HEK293T (cell line): ENCODE measurements at regions not wholly inside any gene's neighbourhood (a gene's known extent, or its start where the extent isn't known, plus 50 kb on each side); places are given as distances from the start of the nearest gene placed in this dataset.
"Not testable (repeated sequence)": the region's sequence is repeated elsewhere in the genome, so short reads cannot be mapped to it uniquely, and the experiment has no call there.

Experiments used
- CTCF ChIA-PET: fragments of 350-600 bp; formaldehyde crosslinking; extraction: SDS; loops from one replicate; lab custom pipeline; 2021; ENCODE audit warnings: antibody characterized with exemption, inconsistent platforms; lab: Yijun Ruan, JAX
- POLR2A ChIA-PET: fragments of 350-600 bp; formaldehyde crosslinking; extraction: SDS; loops from one replicate; lab custom pipeline; 2020; ENCODE audit warnings: antibody characterized with exemption, inconsistent platforms; lab: Yijun Ruan, JAX
- DNase-seq: peaks from one replicate; pipeline ENCODE4 v3.0.0; 2012; ENCODE audit warnings: mixed read lengths; ENCODE audit errors: extremely low spot score
- ARNT ChIP-seq: fragments of 450-650 bp; IDR thresholded peaks from 2 replicates; pipeline ENCODE4 v1.6.1; 2017; ENCODE audit warnings: mild to moderate bottlenecking
- BHLHE40 ChIP-seq: fragments of 450-650 bp; IDR thresholded peaks from 2 replicates; pipeline ENCODE4 v1.6.1; 2016; ENCODE audit warnings: mild to moderate bottlenecking, moderate library complexity, borderline replicate concordance
- CTBP1 ChIP-seq: fragments of 450-650 bp; IDR thresholded peaks from 2 replicates; pipeline ENCODE4 v1.6.1; 2016; ENCODE audit warnings: borderline replicate concordance
- ELF4 ChIP-seq: fragments of 450-650 bp; IDR thresholded peaks from 2 replicates; pipeline ENCODE4 v1.6.1; 2017; ENCODE audit warnings: antibody characterized with exemption
- FOXA1 ChIP-seq: fragments of 450-650 bp; IDR thresholded peaks from 2 replicates; pipeline ENCODE4 v1.6.1; 2016; ENCODE audit warnings: mild to moderate bottlenecking
- FOXK2 ChIP-seq: fragments of 450-650 bp; IDR thresholded peaks from 2 replicates; pipeline ENCODE4 v1.6.1; 2016; ENCODE audit warnings: mild to moderate bottlenecking
- FOXM1 ChIP-seq: fragments of 450-650 bp; IDR thresholded peaks from 2 replicates; pipeline ENCODE4 v1.6.1; 2017; ENCODE audit warnings: mild to moderate bottlenecking, borderline replicate concordance
- HDGF ChIP-seq: fragments of 450-650 bp; IDR thresholded peaks from 2 replicates; pipeline ENCODE4 v1.6.1; 2017; ENCODE audit warnings: antibody characterized with exemption, borderline replicate concordance
- L3MBTL2 ChIP-seq: fragments of 450-650 bp; conservative IDR thresholded peaks from 2 replicates; pipeline ENCODE4 v1.6.1; 2016; ENCODE audit warnings: mild to moderate bottlenecking
- LEF1 ChIP-seq: fragments of 450-650 bp; IDR thresholded peaks from 2 replicates; pipeline ENCODE4 v1.6.1; 2017; ENCODE audit warnings: mild to moderate bottlenecking, borderline replicate concordance
- NFRKB ChIP-seq: fragments of 450-650 bp; IDR thresholded peaks from 2 replicates; pipeline ENCODE4 v1.6.1; 2016; ENCODE audit warnings: mild to moderate bottlenecking, moderate library complexity
- SP1 ChIP-seq: fragments of 450-650 bp; IDR thresholded peaks from 2 replicates; pipeline ENCODE4 v1.6.1; 2017
- SUZ12 ChIP-seq: fragments of 450-650 bp; IDR thresholded peaks from 2 replicates; pipeline ENCODE4 v1.6.1; 2016; ENCODE audit warnings: mild to moderate bottlenecking
- TARDBP ChIP-seq: fragments of 450-650 bp; IDR thresholded peaks from 2 replicates; pipeline ENCODE4 v1.6.1; 2016
- ZNF384 ChIP-seq: fragments of 450-650 bp; IDR thresholded peaks from 2 replicates; pipeline ENCODE4 v1.6.1; 2016
- TF ChIP-seq, protein P1 (sequence below): fragments of 450-650 bp; IDR thresholded peaks from 2 replicates; pipeline ENCODE4 v1.6.1; 2016

DNA sequence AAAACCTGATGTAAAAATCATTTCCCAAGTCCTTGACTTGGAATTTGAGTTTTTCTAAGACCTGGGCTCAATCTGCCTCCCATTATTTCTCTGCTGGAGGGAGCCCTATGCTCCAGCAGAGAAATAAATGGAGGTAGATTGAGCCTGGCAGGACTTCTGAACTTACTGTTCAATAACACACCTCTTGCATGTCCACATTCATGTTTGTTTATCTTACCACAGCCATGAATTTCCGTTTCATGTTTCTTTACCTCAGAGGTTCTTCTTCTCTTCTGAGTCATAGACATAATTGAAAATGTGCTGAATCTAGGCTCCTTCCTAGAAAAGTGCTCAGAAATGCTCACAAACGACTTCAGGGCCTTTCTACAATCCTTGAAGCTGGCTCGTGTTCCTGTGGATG is 170.8 kb downstream of the PMAIP1 start:
- no peak for DNase-seq
- POLR2A ChIA-PET, result no interaction called here
- TF ChIP-seq L3MBTL2 (no peak), SP1 (no peak), FOXA1 (no peak), TARDBP (no peak)
- CTCF ChIA-PET, result no interaction called here

DNA sequence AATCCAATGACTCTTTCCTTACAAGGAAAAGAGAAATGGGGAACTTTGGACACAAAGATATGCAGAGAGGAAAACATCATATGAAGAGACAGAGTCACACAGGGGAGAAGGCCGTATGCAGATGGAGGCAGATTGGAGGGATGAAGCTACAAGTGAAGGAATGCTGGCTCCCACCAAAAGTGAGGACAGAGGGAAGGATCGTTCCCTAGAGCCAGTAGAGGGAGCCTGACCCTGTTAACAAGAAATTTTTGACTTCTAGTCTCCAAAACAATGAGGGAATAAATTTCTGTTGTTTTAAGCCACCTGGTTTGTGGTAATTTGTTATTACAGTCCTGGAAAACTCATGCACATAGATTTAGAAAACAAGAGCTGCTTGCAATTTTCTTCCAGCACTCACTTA is 169.3 kb downstream of the PMAIP1 start:
- ChIA-PET CTCF (no interaction called here), POLR2A (no interaction called here)
- TF ChIP-seq HDGF, result no peak
- TF ChIP-seq ELF4, result no peak
- no peak for TF ChIP-seq FOXA1
- no peak for TF ChIP-seq FOXK2
- no peak for TF ChIP-seq CTBP1
- no peak for TF ChIP-seq BHLHE40
- no peak for TF ChIP-seq LEF1
- no peak for TF ChIP-seq FOXM1
- TF ChIP-seq, protein P1, sequence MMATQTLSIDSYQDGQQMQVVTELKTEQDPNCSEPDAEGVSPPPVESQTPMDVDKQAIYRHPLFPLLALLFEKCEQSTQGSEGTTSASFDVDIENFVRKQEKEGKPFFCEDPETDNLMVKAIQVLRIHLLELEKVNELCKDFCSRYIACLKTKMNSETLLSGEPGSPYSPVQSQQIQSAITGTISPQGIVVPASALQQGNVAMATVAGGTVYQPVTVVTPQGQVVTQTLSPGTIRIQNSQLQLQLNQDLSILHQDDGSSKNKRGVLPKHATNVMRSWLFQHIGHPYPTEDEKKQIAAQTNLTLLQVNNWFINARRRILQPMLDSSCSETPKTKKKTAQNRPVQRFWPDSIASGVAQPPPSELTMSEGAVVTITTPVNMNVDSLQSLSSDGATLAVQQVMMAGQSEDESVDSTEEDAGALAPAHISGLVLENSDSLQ, result no peak
- no peak for DNase-seq

DNA sequence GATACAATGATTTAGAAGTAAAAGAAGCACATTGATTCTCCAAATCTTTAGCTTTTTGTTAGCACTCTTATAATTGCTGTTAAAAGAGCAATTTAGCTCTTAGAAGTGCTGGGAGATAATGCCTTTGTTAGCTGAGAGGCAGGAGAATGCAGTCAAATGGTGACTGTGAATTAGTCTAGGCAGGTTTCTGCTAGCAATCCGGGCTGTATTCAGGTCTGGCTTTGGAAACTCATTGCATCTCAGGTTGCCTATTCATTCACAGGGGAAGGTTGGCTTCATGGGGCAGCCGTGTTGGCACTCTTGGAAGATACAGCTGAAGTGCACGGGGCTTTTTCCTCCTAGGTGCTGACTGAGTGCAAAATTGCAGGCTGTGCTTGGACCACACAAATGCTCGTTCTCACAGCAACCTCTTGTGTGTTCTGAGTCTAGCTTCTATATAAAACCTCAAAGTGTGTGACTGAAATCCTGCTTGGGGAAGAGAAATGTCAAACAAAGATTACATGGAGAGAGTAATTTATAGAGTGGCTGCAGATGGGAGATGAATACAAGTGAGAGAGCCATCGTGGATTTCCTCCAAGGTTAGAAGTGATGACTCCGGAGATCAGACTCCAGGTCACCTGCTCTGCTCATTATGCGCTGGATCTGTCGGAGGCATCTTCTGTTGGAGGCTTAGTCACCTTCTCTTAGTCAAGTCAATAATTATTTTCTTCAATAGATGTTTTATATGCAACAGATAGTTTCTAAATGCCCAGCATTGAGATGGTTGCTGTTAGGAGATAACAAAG is 167.8 kb downstream of the PMAIP1 start:
- no peak for DNase-seq
- CTCF ChIA-PET, result interaction anchor here (0.6 kb wide), 1 partner anchor 188 kb away, joined by 3 read pairs; no protein-coding TSS in a partner anchor
- POLR2A ChIA-PET, result no interaction called here
- no peak for TF ChIP-seq ZNF384
- no peak for TF ChIP-seq FOXK2
- no peak for TF ChIP-seq FOXM1
- TF ChIP-seq SP1, result no peak
- no peak for TF ChIP-seq TARDBP
- TF ChIP-seq FOXA1, result no peak
- TF ChIP-seq ARNT, result no peak
- no peak for TF ChIP-seq LEF1

DNA sequence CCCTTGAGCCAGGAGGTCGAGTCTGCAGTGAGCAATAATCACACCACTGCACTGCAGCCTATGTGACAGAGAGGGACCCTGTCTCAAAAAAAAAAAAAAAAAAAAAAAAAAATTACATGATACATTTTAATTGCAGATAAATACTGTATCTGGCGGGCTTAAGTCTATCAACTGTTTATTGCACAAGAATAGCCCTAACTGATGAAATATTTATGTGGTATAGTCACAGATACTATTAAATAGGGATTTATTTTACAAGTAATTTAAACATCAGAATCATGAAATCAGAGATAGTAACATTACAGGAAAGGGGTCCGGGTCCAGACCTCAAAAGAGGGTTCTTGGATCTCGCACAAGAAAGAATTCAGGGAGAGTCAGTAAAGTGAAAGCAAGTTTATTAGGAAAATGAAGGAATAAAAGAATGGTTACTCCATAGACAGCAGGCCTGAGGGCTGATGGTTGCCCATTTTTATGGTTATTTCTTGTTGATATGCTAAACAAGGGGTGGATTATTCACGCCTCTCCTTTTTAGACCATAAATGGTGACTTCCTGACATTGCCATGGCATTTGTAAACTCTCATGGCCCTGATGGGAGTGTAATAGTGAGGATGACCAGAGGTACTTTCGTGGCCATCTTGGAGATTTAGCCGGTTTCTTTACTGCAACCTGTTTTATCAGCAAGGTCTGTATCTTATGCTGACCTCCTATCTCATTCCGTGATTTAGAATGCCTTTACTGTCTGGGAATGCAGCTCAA is 166.6 kb downstream of the PMAIP1 start:
- ChIA-PET CTCF (no interaction called here), POLR2A (no interaction called here)
- no peak for DNase-seq
- TF ChIP-seq HDGF, result no peak
- TF ChIP-seq SUZ12, result no peak
- TF ChIP-seq FOXK2, result no peak
- TF ChIP-seq, protein P1, result no peak
- no peak for TF ChIP-seq BHLHE40
- TF ChIP-seq FOXA1, result no peak
- TF ChIP-seq L3MBTL2, result no peak
- TF ChIP-seq ELF4, result no peak
- TF ChIP-seq FOXM1, result no peak
- no peak for TF ChIP-seq LEF1
- no peak for TF ChIP-seq ARNT
- no peak for TF ChIP-seq TARDBP
- no peak for TF ChIP-seq ZNF384
- no peak for TF ChIP-seq SP1
- TF ChIP-seq NFRKB, result no peak

DNA sequence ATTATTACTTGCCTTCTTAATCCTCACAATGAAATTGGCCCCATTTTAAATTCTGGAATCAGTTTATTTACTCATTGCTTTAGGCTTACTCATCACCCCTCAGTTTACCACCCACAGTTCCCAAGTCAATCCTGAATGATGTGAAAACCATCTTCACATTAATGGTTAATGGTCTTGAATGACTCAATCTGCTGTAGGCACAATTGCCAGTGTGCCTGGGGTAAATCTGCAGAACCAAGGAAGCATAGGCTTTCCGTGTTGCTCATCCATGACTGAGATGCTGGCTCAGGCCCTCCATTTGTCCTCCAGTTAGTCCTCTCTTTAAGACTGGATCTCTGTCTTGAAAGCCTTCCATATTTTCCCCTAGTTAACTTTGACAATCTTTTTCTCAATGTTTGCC is 164.5 kb downstream of the PMAIP1 start:
- ChIA-PET POLR2A (no interaction called here), CTCF (no interaction called here)
- TF ChIP-seq CTBP1, result no peak
- TF ChIP-seq NFRKB, result no peak
- TF ChIP-seq SP1, result no peak
- no peak for TF ChIP-seq HDGF
- no peak for TF ChIP-seq FOXM1
- no peak for TF ChIP-seq FOXK2
- no peak for DNase-seq

DNA sequence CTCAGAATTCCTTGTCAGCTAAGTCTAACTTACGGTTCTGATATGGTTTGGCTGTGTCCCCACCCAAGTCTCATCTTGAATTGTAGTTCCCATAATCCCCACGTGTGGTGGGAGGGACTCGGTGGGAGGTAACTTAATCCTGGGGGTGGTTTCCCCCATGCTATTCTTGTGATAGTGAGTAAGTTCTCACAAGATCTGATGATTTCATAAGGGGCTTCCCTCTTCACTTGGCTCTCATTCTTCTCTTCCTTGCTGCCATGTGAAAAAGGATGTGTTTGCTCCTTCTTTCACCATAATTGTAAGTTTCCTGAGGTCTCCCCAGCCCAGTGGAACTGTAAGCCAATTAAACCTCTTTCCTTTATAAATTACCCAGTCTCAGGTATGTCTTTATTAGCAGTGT is 163.0 kb downstream of the PMAIP1 start:
- DNase-seq, POLR2A ChIA-PET: not testable (repeated sequence)
- CTCF ChIA-PET, result interaction anchor here (0.5 to 1.0 kb wide), 2 partner anchors 9 to 548 kb away, joined by 3 read pairs; no protein-coding TSS in a partner anchor

DNA sequence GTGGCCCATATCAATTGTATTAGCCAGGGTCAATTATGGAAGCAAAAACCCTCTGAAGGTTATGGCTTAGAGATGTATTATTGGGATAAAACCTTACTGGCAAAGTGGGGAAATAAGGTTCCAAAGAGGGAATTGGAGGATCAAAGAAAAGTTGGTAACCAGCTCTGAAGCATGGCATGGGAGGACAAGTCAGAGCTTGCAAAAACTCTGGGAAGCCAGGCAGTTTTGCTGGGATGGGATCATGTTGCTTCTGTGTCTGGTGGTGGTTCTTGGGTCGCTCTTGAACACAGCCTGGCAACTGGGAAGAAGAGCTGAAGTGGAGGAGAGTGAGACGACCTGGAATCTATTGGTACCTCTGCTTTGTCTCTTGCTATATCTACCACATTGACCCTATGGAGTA is 162.6 kb downstream of the PMAIP1 start:
- ChIA-PET CTCF (interaction anchor here (0.5 to 1.0 kb wide), 2 partner anchors 9 to 548 kb away, joined by 3 read pairs; no protein-coding TSS in a partner anchor), POLR2A (no interaction called here)
- no peak for TF ChIP-seq SP1
- no peak for TF ChIP-seq SUZ12
- no peak for TF ChIP-seq CTBP1
- TF ChIP-seq ELF4, result no peak
- no peak for TF ChIP-seq ARNT
- TF ChIP-seq FOXA1, result no peak
- TF ChIP-seq TARDBP, result no peak
- TF ChIP-seq NFRKB, result no peak
- no peak for TF ChIP-seq FOXK2
- TF ChIP-seq, protein P1, result no peak
- no peak for TF ChIP-seq L3MBTL2
- no peak for TF ChIP-seq LEF1
- no peak for TF ChIP-seq HDGF
- TF ChIP-seq ZNF384, result no peak
- no peak for TF ChIP-seq BHLHE40
- TF ChIP-seq FOXM1, result no peak
- no peak for DNase-seq
